ENCODE measurements at regions not wholly inside any gene's neighbourhood (a gene's known extent, or its start where the extent isn't known, plus 50 kb on each side); places are given as distances from the start of the nearest gene placed in this dataset.

GRCh38 chr3:74510261-74510818 lies 104.1 kb downstream of the CNTN3 start:
- no peaks in the 10 kb centered on the region for H3K27me3 ChIP-seq
- peaks cover 0 to 8% (median 0%) of the 10 kb centered on the region in 4 donors for H3K4me1 ChIP-seq
- no peaks in the 10 kb centered on the region for H3K36me3 ChIP-seq
- DNase-seq: no peak
- intact Hi-C loops (cut with DNase I; ENCODE audit: low total_unique reads): no loop called here
- no peak overlapping the region for H3K4me3 ChIP-seq
- no peak for TF ChIP-seq CTCF (IDR thresholded peaks at IDR 0.05)
- H3K9me3 ChIP-seq: no peaks in the 10 kb centered on the region
- no peak overlapping the region for H3K27ac ChIP-seq

- no peak for DNase-seq
- Histone ChIP-seq H3K27ac (no peak overlapping the region), H3K4me3 (no peak overlapping the region), H3K36me3 (no peaks in the 10 kb centered on the region), H3K9me3 (no peaks in the 10 kb centered on the region), H3K4me1 (no peaks in the 10 kb centered on the region), H3K27me3 (no peaks in the 10 kb centered on the region)
- no peak for TF ChIP-seq CTCF (IDR thresholded peaks at IDR 0.05)
- intact Hi-C loops (cut with DNase I; ENCODE audit: low total_unique reads): no loop called here
These were observed 106.8 kb downstream of the CNTN3 start for GRCh38 chr3:74507691-74508090.

GRCh38 chr3:74506246-74506645 lies 108.2 kb downstream of the CNTN3 start:
- Histone ChIP-seq H3K4me3 (no peak overlapping the region), H3K36me3 (no peaks in the 10 kb centered on the region), H3K4me1 (no peaks in the 10 kb centered on the region), H3K27me3 (no peaks in the 10 kb centered on the region), H3K27ac (no peak overlapping the region), H3K9me3 (no peaks in the 10 kb centered on the region)
- DNase-seq: no peak
- intact Hi-C loops (cut with DNase I; ENCODE audit: low total_unique reads): no loop called here
- no peak for TF ChIP-seq CTCF (IDR thresholded peaks at IDR 0.05)

- intact Hi-C loops (cut with DNase I; ENCODE audit: low total_unique reads): no loop called here
- no peak overlapping the region for H3K4me3 ChIP-seq
- H3K9me3 ChIP-seq: no peaks in the 10 kb centered on the region
- no peaks in the 10 kb centered on the region for H3K36me3 ChIP-seq
- H3K27ac ChIP-seq: no peak overlapping the region
- no peak for TF ChIP-seq CTCF (IDR thresholded peaks at IDR 0.05)
- H3K4me1 ChIP-seq: peaks cover 0 to 6% (median 0%) of the 10 kb centered on the region in 4 donors
- H3K27me3 ChIP-seq: no peaks in the 10 kb centered on the region
- DNase-seq: no peak
These were observed 113.5 kb downstream of the CNTN3 start for GRCh38 chr3:74501007-74501406.

DNA sequence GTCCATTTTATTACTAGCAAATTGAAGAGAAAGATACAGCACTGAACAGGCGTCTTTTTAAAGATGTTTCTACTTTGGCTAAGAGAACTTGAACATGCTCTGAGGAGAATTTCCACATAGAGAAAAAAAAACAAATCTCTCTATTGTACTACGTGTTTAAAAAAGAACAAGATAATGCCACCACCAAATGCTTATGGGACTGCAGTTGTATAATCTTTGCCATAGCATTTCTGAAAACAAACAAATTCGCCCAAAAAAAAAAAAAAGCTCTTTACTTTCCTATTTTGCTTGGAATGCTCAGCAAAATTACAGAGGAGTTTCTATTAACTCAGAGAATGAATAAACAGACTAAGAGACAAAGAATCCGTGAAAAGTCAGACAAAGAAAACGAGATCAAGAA lies 114.2 kb downstream of the CNTN3 start:
- no peaks in the 10 kb centered on the region for H3K36me3 ChIP-seq
- peaks cover 0 to 6% (median 0%) of the 10 kb centered on the region in 4 donors for H3K4me1 ChIP-seq
- TF ChIP-seq CTCF (IDR thresholded peaks at IDR 0.05): no peak
- no peak overlapping the region for H3K27ac ChIP-seq
- intact Hi-C loops (cut with DNase I; ENCODE audit: low total_unique reads): no loop called here
- no peak overlapping the region for H3K4me3 ChIP-seq
- no peak for DNase-seq
- no peaks in the 10 kb centered on the region for H3K9me3 ChIP-seq
- H3K27me3 ChIP-seq: no peaks in the 10 kb centered on the region

DNA sequence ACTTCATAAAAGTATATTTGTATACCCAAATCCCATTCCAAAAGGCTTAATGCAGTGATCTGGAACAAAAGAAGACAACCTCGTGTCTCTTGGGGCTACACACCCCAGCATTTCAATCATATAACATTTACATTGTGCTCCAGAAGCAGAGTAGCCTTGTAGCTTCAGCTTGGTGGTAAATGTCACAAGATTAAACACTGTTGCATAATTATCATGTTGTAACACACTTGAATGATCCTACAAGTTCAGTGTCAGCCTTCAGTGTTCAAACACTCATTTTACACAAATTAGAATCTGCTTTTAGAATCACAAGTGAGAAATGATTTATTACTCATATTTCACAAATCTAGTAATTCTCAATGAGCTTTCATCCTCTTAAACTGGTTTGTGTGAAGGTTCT lies 122.6 kb downstream of the CNTN3 start:
- Histone ChIP-seq H3K27ac (no peak overlapping the region), H3K27me3 (no peaks in the 10 kb centered on the region), H3K9me3 (no peaks in the 10 kb centered on the region), H3K4me3 (no peak overlapping the region), H3K4me1 (no peaks in the 10 kb centered on the region), H3K36me3 (no peaks in the 10 kb centered on the region)
- TF ChIP-seq CTCF (IDR thresholded peaks at IDR 0.05): no peak
- intact Hi-C loops (cut with DNase I; ENCODE audit: low total_unique reads): no loop called here
- DNase-seq: no peak

All from tibial artery (tissue), 4 donors.